ENCODE measurements at regions not wholly inside any gene's neighbourhood (a gene's known extent, or its start where the extent isn't known, plus 50 kb on each side); places are given as distances from the start of the nearest gene placed in this dataset.

GRCh38 chr14:100659345-100660001, 67.2 kb upstream of the DLK1 start:
- intact Hi-C loops (cut with micrococcal nuclease) (loop anchor here (5.0 to 10.0 kb wide), 2 partner anchors 355 to 413 kb away; partner anchors contain the start of gene SLC25A29), dilution Hi-C loops (cut with MboI; ENCODE audit: extremely low pct_ligation_motif_present, low sequenced_read_pairs) (loop anchor here (25.0 kb wide), 1 partner anchor 247 kb away; no protein-coding TSS in a partner anchor)
- ChIA-PET POLR2A (no interaction called here), CTCF (interaction anchor here (1.0 to 7.2 kb wide), 3 partner anchors 14 to 275 kb away, joined by 3 to 51 read pairs (median 3); no protein-coding TSS in a partner anchor)
- FAIRE-seq, result no peak
- Histone ChIP-seq H3K4me2 (ENCODE audit: insufficient read depth, low read length) (no peak overlapping the region), H3K27me3 (ENCODE audit: control insufficient read depth in 2 of 2, insufficient read depth in 2 of 2, low read length in 2 of 2) (peaks cover 0 to 3% of the 10 kb centered on the region in 2 experiments), H3K27ac (ENCODE audit: insufficient read depth, low read depth, low read length) (no peak overlapping the region), H4K20me1 (replicated peaks; ENCODE audit: control insufficient read depth, extremely low read depth, insufficient read depth, low read length) (no peaks in the 10 kb centered on the region), H3K36me3 (ENCODE audit: control insufficient read depth in 2 of 2, extremely low read depth in 1 of 2, insufficient read depth in 2 of 2, low read length in 2 of 2) (no peaks in the 10 kb centered on the region), H3K9me1 (replicated peaks; ENCODE audit: control insufficient read depth, extremely low read depth, insufficient read depth, low read length) (no peaks in the 10 kb centered on the region), H3K9ac (replicated peaks; ENCODE audit: extremely low read depth, insufficient read depth, low read length) (no peak overlapping the region), H3K9me3 (replicated peaks; ENCODE audit: control insufficient read depth, insufficient read depth, low read length) (no peaks in the 10 kb centered on the region), H3K4me3 (replicated peaks in 1 of 3; ENCODE audit: insufficient read depth in 1 of 3, low read depth in 1 of 3, low read length in 3 of 3) (no peak overlapping the region), H3K4me1 (ENCODE audit: control insufficient read depth, extremely low read depth, insufficient read depth, low read length) (peaks cover 6% of the 10 kb centered on the region), H3K79me2 (ENCODE audit: control insufficient read depth, insufficient read depth, low read length) (no peaks in the 10 kb centered on the region), H2AFZ (ENCODE audit: low read depth, low read length) (no peak overlapping the region)
- no peak for TF ChIP-seq POLR2AphosphoS5 (IDR thresholded peaks at IDR 0.05; ENCODE audit: insufficient read depth, low read depth, low read length)
- TF ChIP-seq FOS (IDR thresholded peaks at IDR 0.05; ENCODE audit: borderline replicate concordance, insufficient read depth, low read length), result no peak
- TF ChIP-seq GATA2 (IDR thresholded peaks at IDR 0.05; ENCODE audit: insufficient read depth, insufficient read length, low read depth, low read length), result no peak
- TF ChIP-seq CTCF (IDR thresholded peaks at IDR 0.05; ENCODE audit: extremely low read depth in 1 of 2, insufficient read depth in 1 of 2, low read depth in 1 of 2, low read length in 2 of 2), result no peak
- TF ChIP-seq JUN (IDR thresholded peaks at IDR 0.05; ENCODE audit: borderline replicate concordance, insufficient read depth, insufficient read length, low read depth), result no peak
- TF ChIP-seq EZH2 (IDR thresholded peaks at IDR 0.05; ENCODE audit: borderline replicate concordance, low read depth, low read length, severe bottlenecking), result no peak
- no peak for TF ChIP-seq MYC (IDR thresholded peaks at IDR 0.05; ENCODE audit: low read depth, low read length)
- no TSS peak for BruUV-seq (replicated peaks)
- DNase-seq (ENCODE audit: low read depth, low spot score), result no peak
